ENCODE measurements at regions not wholly inside any gene's neighbourhood (a gene's known extent, or its start where the extent isn't known, plus 50 kb on each side); places are given as distances from the start of the nearest gene placed in this dataset.

DNA sequence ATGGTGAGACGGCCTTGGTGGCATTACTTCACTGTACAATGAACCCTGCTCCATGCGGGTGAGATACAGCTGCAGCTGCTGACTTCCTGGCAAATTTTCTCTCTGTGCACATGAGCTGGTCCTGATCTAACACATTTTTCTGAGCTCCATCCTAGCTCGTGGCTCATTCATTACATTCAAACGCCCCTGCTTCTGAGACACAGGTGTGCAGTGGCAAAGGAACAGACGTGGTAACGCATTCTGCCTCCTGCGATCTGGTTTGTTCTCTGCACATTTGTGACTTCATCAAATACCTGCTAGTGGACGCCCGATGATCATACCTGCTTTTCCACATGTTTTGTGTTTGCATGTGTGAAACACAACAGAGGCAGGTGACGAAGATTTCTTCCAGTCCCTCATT is 189.6 kb upstream of the PDE10A start:
- TF ChIP-seq CTCF (IDR thresholded peaks at IDR 0.05; ENCODE audit: low read length) (no peak), EZH2 (optimal IDR thresholded peaks at IDR 0.05; ENCODE audit: low read depth, low read length) (no peak), EZH2phosphoT487 (IDR thresholded peaks at IDR 0.05; ENCODE audit: low read length) (no peak)

All from MM.1S (cell line).